Stimulated activated CD8-positive, alpha-beta memory T cell treated with anti-CD3 and anti-CD28 coated beads, Interleukin-4, amount 100 ng/mL, for 24 hours (primary cell): ENCODE measurements at regions not wholly inside any gene's neighbourhood (a gene's known extent, or its start where the extent isn't known, plus 50 kb on each side); places are given as distances from the start of the nearest gene placed in this dataset.

Experiments
- DNase-seq: peaks from one replicate; pipeline ENCODE4 v3.0.0-alpha.2; 2020; ENCODE audit warnings: low read depth

GRCh38 chr11:112539741-112540140 is 279.1 kb upstream of the PLET1 start:
- no peak for DNase-seq

GRCh38 chr11:112540261-112540660 is 279.6 kb upstream of the PLET1 start:
- no peak for DNase-seq

GRCh38 chr11:112541140-112542046 is 280.7 kb upstream of the PLET1 start:
- no peak for DNase-seq

- no peak for DNase-seq
These were observed 281.8 kb upstream of the PLET1 start for GRCh38 chr11:112542479-112542878.

GRCh38 chr11:112543390-112543789 is 282.7 kb upstream of the PLET1 start:
- DNase-seq = no peak

- DNase-seq = no peak
These were observed 288.0 kb upstream of the PLET1 start for GRCh38 chr11:112548641-112549040.

GRCh38 chr11:112553205-112553731 is 292.6 kb upstream of the PLET1 start:
- no peak for DNase-seq

- DNase-seq = no peak
These were observed 293.9 kb upstream of the PLET1 start for GRCh38 chr11:112554586-112554985.

GRCh38 chr11:112555491-112556364 is 295.1 kb upstream of the PLET1 start:
- DNase-seq = peak; percentile 53

- DNase-seq = no peak
These were observed 298.0 kb upstream of the PLET1 start for GRCh38 chr11:112558691-112559090.

GRCh38 chr11:112563808-112564207 is 303.1 kb upstream of the PLET1 start:
- no peak for DNase-seq

GRCh38 chr11:112564228-112564955 is 303.7 kb upstream of the PLET1 start:
- DNase-seq = no peak

- no peak for DNase-seq
These were observed 304.9 kb upstream of the PLET1 start for GRCh38 chr11:112565551-112565950.

- no peak for DNase-seq
These were observed 305.5 kb upstream of the PLET1 start for GRCh38 chr11:112566124-112566523.

GRCh38 chr11:112570333-112570732 is 309.7 kb upstream of the PLET1 start:
- no peak for DNase-seq

- DNase-seq = no peak
These were observed 318.6 kb upstream of the PLET1 start for GRCh38 chr11:112579282-112579681.

GRCh38 chr11:112580864-112581263 is 320.2 kb upstream of the PLET1 start:
- no peak for DNase-seq

- DNase-seq = no peak
These were observed 321.1 kb upstream of the PLET1 start for GRCh38 chr11:112581747-112582146.

- no peak for DNase-seq
These were observed 321.7 kb upstream of the PLET1 start for GRCh38 chr11:112582366-112582765.

GRCh38 chr11:112583261-112583893 is 322.7 kb upstream of the PLET1 start:
- no peak for DNase-seq

GRCh38 chr11:112584672-112585071 is 324.0 kb upstream of the PLET1 start:
- DNase-seq = no peak

- DNase-seq = no peak
These were observed 327.0 kb upstream of the PLET1 start for GRCh38 chr11:112587664-112588063.
